ENCODE measurements at regions not wholly inside any gene's neighbourhood (a gene's known extent, or its start where the extent isn't known, plus 50 kb on each side); places are given as distances from the start of the nearest gene placed in this dataset.
"Not testable (repeated sequence)": the region's sequence is repeated elsewhere in the genome, so short reads cannot be mapped to it uniquely, and the experiment has no call there.

DNA sequence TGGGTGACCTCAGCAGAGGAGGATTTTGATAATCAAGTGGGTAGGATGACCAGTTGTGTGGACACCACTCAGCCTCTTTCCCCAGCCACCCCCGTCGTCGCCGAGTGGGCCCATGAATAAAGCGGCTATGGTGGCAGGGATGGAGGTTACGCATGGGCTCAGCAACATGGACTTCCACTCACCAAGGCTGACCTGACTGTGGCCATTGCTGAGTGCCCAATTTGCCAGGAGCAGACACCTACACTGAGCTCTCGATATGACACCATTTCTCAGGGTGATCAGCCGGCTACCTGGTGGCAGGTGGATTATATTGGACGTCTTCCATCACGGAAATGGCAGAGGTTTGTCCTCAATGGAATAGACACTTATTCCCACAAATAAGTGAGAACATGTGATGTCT lies 361.3 kb downstream of the KLHL4 start:
- Mint-ChIP-seq H3K27me3 (no peaks in the 10 kb centered on the region), H3K27ac (no peak overlapping the region), H3K4me1 (no peaks in the 10 kb centered on the region), H3K9me3 (peaks cover 0 to 6% of the 10 kb centered on the region in 2 donors), H3K4me3 (no peak overlapping the region), H3K36me3 (no peaks in the 10 kb centered on the region)
- no peak for ATAC-seq (replicated peaks)
- no peak for DNase-seq

DNA sequence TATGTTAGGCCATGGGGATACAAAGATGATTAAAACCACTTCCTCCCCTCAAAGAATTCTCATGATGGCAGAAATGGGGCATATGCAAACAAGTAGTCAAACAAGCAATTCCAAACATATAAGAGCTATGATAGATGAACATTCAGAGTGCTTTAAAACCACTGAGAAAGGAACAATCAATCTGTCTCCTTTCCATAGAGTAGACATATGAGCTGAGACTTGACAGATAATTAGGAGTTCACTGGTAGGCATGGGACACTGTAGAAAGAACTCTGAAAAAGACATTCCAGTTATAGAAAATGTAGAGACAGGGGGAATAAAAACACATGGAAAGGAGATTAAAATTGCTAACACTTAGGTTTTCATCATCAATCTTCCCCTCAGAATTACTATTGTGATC lies 372.8 kb downstream of the KLHL4 start:
- DNase-seq (no peak), ATAC-seq (replicated peaks) (no peak)
- H3K4me1 Mint-ChIP-seq: no peaks in the 10 kb centered on the region
- no peak overlapping the region for H3K27ac Mint-ChIP-seq
- no peaks in the 10 kb centered on the region for H3K27me3 Mint-ChIP-seq
- no peaks in the 10 kb centered on the region for H3K9me3 Mint-ChIP-seq
- H3K36me3 Mint-ChIP-seq: no peaks in the 10 kb centered on the region
- H3K4me3 Mint-ChIP-seq: no peak overlapping the region

GRCh38 chrX:87895421-87895820 lies 377.8 kb downstream of the KLHL4 start:
- no peaks in the 10 kb centered on the region for H3K36me3 Mint-ChIP-seq
- DNase-seq (no peak), ATAC-seq (replicated peaks) (no peak)
- no peaks in the 10 kb centered on the region for H3K27me3 Mint-ChIP-seq
- H3K9me3 Mint-ChIP-seq: no peaks in the 10 kb centered on the region
- no peak overlapping the region for H3K4me3 Mint-ChIP-seq
- no peaks in the 10 kb centered on the region for H3K4me1 Mint-ChIP-seq
- no peak overlapping the region for H3K27ac Mint-ChIP-seq

GRCh38 chrX:87896057-87896456 lies 378.5 kb downstream of the KLHL4 start:
- Mint-ChIP-seq H3K4me1 (no peaks in the 10 kb centered on the region), H3K36me3 (no peaks in the 10 kb centered on the region), H3K27ac (no peak overlapping the region), H3K4me3 (no peak overlapping the region), H3K27me3 (no peaks in the 10 kb centered on the region), H3K9me3 (no peaks in the 10 kb centered on the region)
- ATAC-seq (replicated peaks) (no peak), DNase-seq (no peak)

DNA sequence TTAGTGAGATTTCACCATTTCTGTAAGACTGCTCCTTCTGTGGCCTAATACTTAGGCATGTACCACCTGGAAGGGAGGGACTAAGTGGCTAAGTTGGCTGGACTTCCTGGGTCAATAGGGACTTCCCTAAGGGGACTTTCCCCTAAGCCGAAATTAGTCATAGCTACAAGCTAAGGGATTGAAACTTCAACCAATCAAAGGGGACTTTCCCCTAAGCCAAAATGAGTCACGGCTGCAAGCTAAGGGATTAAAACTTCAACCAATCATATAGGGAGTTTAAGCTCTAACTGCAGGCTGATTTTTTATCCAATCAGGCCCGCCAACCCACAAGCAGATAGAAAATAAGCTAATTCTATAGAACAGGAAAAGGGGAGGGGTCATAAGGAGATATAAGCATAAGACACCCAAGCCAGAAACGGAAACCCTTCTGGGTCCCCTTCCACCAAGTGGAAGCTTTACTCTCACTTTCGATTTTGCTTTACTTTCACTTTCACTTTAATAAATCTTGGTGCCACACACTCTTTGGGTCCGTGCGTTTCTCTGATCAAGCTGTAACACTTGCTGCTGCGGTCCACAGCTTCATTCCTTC lies 382.8 kb downstream of the KLHL4 start:
- Mint-ChIP-seq H3K36me3 (no peaks in the 10 kb centered on the region), H3K27me3 (no peaks in the 10 kb centered on the region), H3K27ac (no peak overlapping the region), H3K4me1 (no peaks in the 10 kb centered on the region), H3K4me3 (no peak overlapping the region), H3K9me3 (peaks cover 0 to 4% of the 10 kb centered on the region in 2 donors)
- ATAC-seq (replicated peaks) (peak in 1 of 2 donors; percentile 46), DNase-seq (peak; percentile 32)

GRCh38 chrX:87901060-87901459 lies 383.5 kb downstream of the KLHL4 start:
- peaks cover 0 to 4% of the 10 kb centered on the region in 2 donors for H3K9me3 Mint-ChIP-seq
- ATAC-seq (replicated peaks) (no peak), DNase-seq (no peak)
- no peaks in the 10 kb centered on the region for H3K27me3 Mint-ChIP-seq
- no peaks in the 10 kb centered on the region for H3K4me1 Mint-ChIP-seq
- no peak overlapping the region for H3K27ac Mint-ChIP-seq
- no peaks in the 10 kb centered on the region for H3K36me3 Mint-ChIP-seq
- H3K4me3 Mint-ChIP-seq: no peak overlapping the region

DNA sequence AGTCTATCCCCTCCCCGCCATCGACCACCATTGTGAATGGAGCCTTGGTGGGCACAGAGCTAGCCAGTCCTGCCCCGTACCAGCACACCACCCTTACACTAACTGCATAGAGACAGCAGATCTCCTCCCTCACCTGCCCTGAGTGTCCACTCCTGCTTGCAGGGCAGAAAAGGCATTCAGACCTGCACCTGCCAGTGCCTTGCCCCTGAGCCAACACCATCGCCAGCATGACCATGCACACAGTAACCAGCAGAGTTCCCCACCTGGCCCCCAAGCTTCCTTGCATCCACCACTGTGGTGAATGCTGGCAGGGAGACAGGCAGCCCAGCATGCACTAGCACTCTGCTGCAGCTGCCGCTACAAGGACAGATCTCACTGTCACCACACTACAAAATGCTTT lies 397.1 kb downstream of the KLHL4 start:
- H3K27me3 Mint-ChIP-seq: no peaks in the 10 kb centered on the region
- no peak overlapping the region for H3K4me3 Mint-ChIP-seq
- peaks cover 2 to 4% of the 10 kb centered on the region in 2 donors for H3K9me3 Mint-ChIP-seq
- H3K36me3 Mint-ChIP-seq: no peaks in the 10 kb centered on the region
- ATAC-seq (replicated peaks): no peak
- DNase-seq: no peak
- no peak overlapping the region for H3K27ac Mint-ChIP-seq
- H3K4me1 Mint-ChIP-seq: no peaks in the 10 kb centered on the region

- no peaks in the 10 kb centered on the region for H3K4me1 Mint-ChIP-seq
- DNase-seq: no peak
- H3K27me3 Mint-ChIP-seq: no peaks in the 10 kb centered on the region
- peaks cover 3 to 4% of the 10 kb centered on the region in 2 donors for H3K9me3 Mint-ChIP-seq
- ATAC-seq (replicated peaks): no peak
- H3K27ac Mint-ChIP-seq: no peak overlapping the region
- H3K4me3 Mint-ChIP-seq: no peak overlapping the region
- H3K36me3 Mint-ChIP-seq: no peaks in the 10 kb centered on the region
Observed at GRCh38 chrX:87924619-87925018, 407.0 kb downstream of the KLHL4 start.

GRCh38 chrX:87941841-87942240 lies 424.2 kb downstream of the KLHL4 start:
- Mint-ChIP-seq H3K36me3 (no peaks in the 10 kb centered on the region), H3K4me1 (no peaks in the 10 kb centered on the region), H3K27me3 (no peaks in the 10 kb centered on the region), H3K27ac (no peak overlapping the region), H3K4me3 (no peak overlapping the region), H3K9me3 (peaks cover 0 to 4% of the 10 kb centered on the region in 2 donors)
- DNase-seq (no peak), ATAC-seq (replicated peaks) (no peak)

GRCh38 chrX:87961471-87961870 lies 443.9 kb downstream of the KLHL4 start:
- ATAC-seq (replicated peaks) (no peak), DNase-seq (no peak)
- no peaks in the 10 kb centered on the region for H3K27me3 Mint-ChIP-seq
- H3K27ac Mint-ChIP-seq: no peak overlapping the region
- H3K4me3 Mint-ChIP-seq: no peak overlapping the region
- H3K36me3 Mint-ChIP-seq: no peaks in the 10 kb centered on the region
- no peaks in the 10 kb centered on the region for H3K9me3 Mint-ChIP-seq
- H3K4me1 Mint-ChIP-seq: no peaks in the 10 kb centered on the region

DNA sequence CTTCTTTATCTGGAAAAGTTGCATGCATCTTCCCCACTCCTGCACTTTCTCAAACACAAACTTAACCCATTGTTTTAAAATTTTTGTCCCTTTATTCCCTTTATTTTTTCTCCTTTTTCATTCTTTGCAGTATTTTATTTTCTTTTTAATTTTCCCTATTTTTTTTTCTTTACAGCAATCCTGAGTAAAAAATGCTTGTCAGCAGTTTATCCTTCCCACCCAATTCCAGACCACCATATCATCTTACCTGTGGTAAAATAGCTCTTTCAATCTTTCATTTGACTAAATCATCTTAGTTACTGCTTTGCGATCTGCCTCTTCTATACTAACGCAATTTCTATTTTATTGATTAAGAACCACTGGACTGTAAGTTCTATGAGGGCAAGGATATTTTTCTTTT lies 450.5 kb downstream of the KLHL4 start:
- Mint-ChIP-seq H3K27ac (no peak overlapping the region), H3K9me3 (peaks cover 0 to 5% of the 10 kb centered on the region in 2 donors), H3K36me3 (no peaks in the 10 kb centered on the region), H3K4me1 (no peaks in the 10 kb centered on the region), H3K27me3 (no peaks in the 10 kb centered on the region), H3K4me3 (no peak overlapping the region)
- DNase-seq (no peak), ATAC-seq (replicated peaks) (no peak)

DNA sequence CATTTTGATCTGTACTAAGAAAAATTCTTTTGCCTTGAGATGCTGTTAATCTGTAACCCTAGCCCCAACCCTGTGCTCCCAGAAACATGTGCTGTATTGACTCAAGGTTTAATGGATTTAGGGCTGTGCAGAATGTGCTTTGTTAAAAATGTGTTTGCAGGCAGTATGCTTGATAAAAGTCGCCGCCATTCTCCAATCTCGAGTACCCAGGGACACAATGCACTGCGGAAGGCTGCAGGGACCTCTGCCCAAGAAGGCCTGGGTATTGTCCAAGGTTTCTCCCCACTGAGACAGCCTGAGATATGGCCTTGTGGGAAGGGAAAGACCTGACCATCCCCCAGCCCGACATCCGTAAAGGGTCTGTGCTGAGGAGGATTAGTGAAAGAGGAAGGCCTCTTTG lies 454.5 kb downstream of the KLHL4 start:
- H3K4me1 Mint-ChIP-seq; ATAC-seq (replicated peaks); DNase-seq; H3K4me3 Mint-ChIP-seq; H3K9me3 Mint-ChIP-seq; H3K27me3 Mint-ChIP-seq; H3K36me3 Mint-ChIP-seq; H3K27ac Mint-ChIP-seq: not testable (repeated sequence)

- no peak for ATAC-seq (replicated peaks)
Observed at GRCh38 chrX:87975365-87975764, 457.8 kb downstream of the KLHL4 start.

DNA sequence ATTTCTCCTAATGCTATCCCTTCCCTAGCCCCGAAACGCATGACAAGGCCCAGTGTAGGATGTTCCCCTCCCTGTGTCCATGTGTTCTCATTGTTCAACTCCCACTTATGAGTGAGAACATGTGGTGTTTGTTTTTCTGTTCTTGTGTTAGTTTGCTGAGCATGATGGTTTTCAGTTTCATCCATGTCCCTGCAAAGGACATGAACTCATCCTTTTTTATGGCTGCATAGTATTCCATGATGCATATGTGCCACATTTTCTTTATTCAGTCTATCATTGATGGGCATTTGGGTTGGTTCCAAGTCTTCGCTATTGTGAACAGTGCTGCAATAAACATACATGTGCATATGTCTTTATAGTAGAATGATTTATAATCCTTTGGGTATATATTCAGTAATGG lies 490.3 kb downstream of the KLHL4 start:
- not testable (repeated sequence) for H3K4me3 Mint-ChIP-seq; ATAC-seq (replicated peaks); DNase-seq; H3K27me3 Mint-ChIP-seq; H3K36me3 Mint-ChIP-seq; H3K4me1 Mint-ChIP-seq; H3K27ac Mint-ChIP-seq; H3K9me3 Mint-ChIP-seq

More at GRCh38 chrX:87975365-87975764, 457.8 kb downstream of the KLHL4 start:
- DNase-seq: no peak
- H3K27me3 Mint-ChIP-seq: no peaks in the 10 kb centered on the region
- H3K9me3 Mint-ChIP-seq: peaks cover 4 to 9% of the 10 kb centered on the region in 2 donors
- no peak overlapping the region for H3K27ac Mint-ChIP-seq
- H3K4me1 Mint-ChIP-seq: no peaks in the 10 kb centered on the region
- H3K4me3 Mint-ChIP-seq: no peak overlapping the region
- H3K36me3 Mint-ChIP-seq: no peaks in the 10 kb centered on the region

GRCh38 chrX:88024022-88024421 lies 506.4 kb downstream of the KLHL4 start:
- Mint-ChIP-seq H3K4me3 (no peak overlapping the region), H3K27me3 (no peaks in the 10 kb centered on the region), H3K9me3 (no peaks in the 10 kb centered on the region), H3K4me1 (no peaks in the 10 kb centered on the region), H3K27ac (no peak overlapping the region), H3K36me3 (no peaks in the 10 kb centered on the region)
- DNase-seq (no peak), ATAC-seq (replicated peaks) (no peak)

Measured in stimulated activated naive B cell treated with anti-CD40 and anti-IgM and Interleukin-4, amounts not matched to agents 10 μg/mL and 1 μg/mL and 100 μg/mL, for 72 hours (primary cell).